Ovary (tissue), 3 donors: ENCODE measurements at regions not wholly inside any gene's neighbourhood (a gene's known extent, or its start where the extent isn't known, plus 50 kb on each side); places are given as distances from the start of the nearest gene placed in this dataset.

Experiments
- EP300 ChIP-seq: sonication (generic); formaldehyde crosslinking; IDR thresholded peaks from one replicate; pipeline ENCODE4 v1.6.1; 2017; ENCODE audit warnings: antibody characterized with exemption
- POLR2A ChIP-seq: fragments of 450-650 bp; IDR thresholded peaks from one replicate; pipeline ENCODE4 v1.6.1; 2017; ENCODE audit warnings: antibody characterized with exemption, mild to moderate bottlenecking, moderate library complexity
- TF ChIP-seq, protein P1 (sequence below), 3 donors: fragments of 450-650 bp in 2 of 3; fragments of 200-600 bp in 1 of 3; IDR thresholded peaks; one replicate each; pipeline versions ENCODE4 v1.5.1 to v1.8.0; 2016 to 2022; ENCODE audit warnings: antibody characterized with exemption in 3 of 3, mild to moderate bottlenecking in 1 of 3
- donor health status: DM: no; HTN: no; CAD: no.

DNA sequence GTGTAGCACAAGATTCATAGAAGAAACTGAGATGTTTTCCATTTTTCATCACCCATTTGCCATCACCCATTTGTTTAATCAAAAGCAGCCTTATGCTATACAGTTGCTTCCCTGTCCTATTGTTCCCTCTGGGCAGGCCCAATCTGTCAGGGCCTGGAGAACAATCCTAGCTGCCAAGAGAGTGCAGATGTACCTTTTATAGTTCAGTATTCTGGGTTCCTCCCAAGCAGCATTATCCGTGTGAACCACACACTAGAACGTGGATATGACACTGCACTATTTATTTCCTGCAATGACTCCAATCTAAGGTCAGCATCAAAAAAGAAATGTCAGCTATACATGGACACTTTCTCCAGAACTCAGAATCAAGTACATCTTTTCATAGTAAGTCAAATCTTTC lies 269.0 kb downstream of the ADGRA3 start:
- TF ChIP-seq, protein P1, sequence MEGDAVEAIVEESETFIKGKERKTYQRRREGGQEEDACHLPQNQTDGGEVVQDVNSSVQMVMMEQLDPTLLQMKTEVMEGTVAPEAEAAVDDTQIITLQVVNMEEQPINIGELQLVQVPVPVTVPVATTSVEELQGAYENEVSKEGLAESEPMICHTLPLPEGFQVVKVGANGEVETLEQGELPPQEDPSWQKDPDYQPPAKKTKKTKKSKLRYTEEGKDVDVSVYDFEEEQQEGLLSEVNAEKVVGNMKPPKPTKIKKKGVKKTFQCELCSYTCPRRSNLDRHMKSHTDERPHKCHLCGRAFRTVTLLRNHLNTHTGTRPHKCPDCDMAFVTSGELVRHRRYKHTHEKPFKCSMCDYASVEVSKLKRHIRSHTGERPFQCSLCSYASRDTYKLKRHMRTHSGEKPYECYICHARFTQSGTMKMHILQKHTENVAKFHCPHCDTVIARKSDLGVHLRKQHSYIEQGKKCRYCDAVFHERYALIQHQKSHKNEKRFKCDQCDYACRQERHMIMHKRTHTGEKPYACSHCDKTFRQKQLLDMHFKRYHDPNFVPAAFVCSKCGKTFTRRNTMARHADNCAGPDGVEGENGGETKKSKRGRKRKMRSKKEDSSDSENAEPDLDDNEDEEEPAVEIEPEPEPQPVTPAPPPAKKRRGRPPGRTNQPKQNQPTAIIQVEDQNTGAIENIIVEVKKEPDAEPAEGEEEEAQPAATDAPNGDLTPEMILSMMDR (IDR thresholded peaks at IDR 0.05): no peak
- no peak for TF ChIP-seq POLR2A
- no peak for TF ChIP-seq EP300
